ENCODE measurements at regions not wholly inside any gene's neighbourhood (a gene's known extent, or its start where the extent isn't known, plus 50 kb on each side); places are given as distances from the start of the nearest gene placed in this dataset.

DNA sequence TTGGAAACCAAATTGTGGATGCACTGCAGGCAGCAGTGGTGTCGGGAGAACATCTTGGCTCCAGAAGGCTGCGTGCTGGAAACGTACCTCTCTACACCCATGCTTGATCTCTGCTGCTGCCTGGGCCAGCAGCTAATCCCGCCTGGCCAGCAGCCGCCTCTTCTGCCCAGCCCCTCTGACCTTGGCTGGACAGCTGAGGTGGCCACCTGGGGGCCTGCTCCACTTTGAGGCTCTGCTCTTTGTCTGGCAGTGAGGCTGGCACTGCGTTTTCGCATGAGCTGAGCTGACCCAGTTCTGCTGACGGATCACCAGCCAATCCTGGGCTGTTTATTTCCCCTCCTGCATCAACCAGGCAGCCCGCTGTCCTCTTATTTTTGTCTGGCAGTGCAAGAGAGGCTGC lies 154.9 kb downstream of the TENT4A start:
- Mint-ChIP-seq H3K27ac (no peak overlapping the region), H3K4me3 (no peak overlapping the region), H3K9me3 (peaks cover 0 to 3% (median 0%) of the 10 kb centered on the region in 6 donors), H3K36me3 (peaks cover 0 to 3% (median 0%) of the 10 kb centered on the region in 3 donors), H3K27me3 (ENCODE audit: low read depth in 3 of 3) (peaks cover 2 to 5% (median 4%) of the 10 kb centered on the region in 3 donors), H3K4me1 (no peaks in the 10 kb centered on the region)
- no peak for DNase-seq

DNA sequence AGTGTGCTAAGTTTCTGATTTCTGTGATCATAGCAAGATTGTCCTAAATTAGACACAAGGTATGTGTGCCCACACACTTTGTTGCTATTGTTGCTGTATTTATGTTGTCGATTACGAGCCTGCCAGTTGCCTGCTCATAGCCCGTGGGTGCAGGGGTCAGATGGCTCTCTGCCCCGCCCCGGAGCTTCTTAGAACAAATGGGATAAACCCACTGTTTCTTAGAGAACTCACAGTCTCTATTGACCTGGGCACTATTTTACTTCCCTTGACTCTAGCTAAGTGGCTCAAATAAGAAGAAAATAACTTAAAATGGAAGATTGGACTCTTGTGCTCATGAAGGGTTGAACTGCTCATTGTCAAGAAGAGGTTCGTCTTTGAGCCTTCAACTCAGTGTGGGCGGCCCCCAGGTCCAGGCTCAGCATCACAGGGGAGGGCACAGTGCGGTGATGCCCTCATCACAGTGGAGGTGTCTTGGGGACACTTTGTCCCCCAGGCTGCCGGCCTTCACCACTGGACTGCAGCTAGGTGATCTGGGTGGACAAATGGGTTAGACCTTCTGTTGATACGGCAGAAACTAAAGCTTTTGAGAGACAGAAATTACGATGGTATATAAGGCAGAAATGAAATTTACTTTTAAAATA lies 155.5 kb downstream of the TENT4A start:
- Mint-ChIP-seq H3K9me3 (peaks cover 0 to 3% (median 0%) of the 10 kb centered on the region in 6 donors), H3K27me3 (ENCODE audit: low read depth in 3 of 3) (peaks cover 2 to 5% (median 4%) of the 10 kb centered on the region in 3 donors), H3K27ac (no peak overlapping the region), H3K4me3 (no peak overlapping the region), H3K36me3 (peaks cover 0 to 3% (median 0%) of the 10 kb centered on the region in 3 donors), H3K4me1 (no peaks in the 10 kb centered on the region)
- no peak for DNase-seq

DNA sequence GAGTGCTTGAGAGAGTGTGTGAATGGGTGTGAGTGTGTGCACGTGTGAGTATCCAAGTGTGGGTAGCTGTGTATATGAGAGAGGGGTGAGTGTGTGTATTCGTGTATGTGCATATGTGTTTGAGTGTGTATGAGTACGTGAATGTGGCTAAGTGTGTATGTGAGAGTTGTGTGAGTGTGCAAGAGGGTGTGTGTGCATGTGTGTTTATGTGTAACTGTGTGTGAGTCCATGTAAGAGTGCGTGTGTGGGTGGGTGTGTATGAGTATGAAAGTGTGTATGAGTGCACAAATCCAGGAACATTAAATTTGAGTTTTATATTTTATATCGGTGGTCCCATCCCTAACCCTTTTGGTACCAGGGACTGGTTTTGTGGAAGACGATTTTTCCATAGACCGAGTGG lies 156.4 kb downstream of the TENT4A start:
- no peak for DNase-seq
- H3K9me3 Mint-ChIP-seq = peaks cover 0 to 3% (median 0%) of the 10 kb centered on the region in 6 donors
- peaks cover 0 to 2% (median 0%) of the 10 kb centered on the region in 3 donors for H3K36me3 Mint-ChIP-seq
- H3K4me3 Mint-ChIP-seq = no peak overlapping the region
- no peaks in the 10 kb centered on the region for H3K4me1 Mint-ChIP-seq
- H3K27me3 Mint-ChIP-seq (ENCODE audit: low read depth in 3 of 3) = peaks cover 2 to 5% (median 2%) of the 10 kb centered on the region in 3 donors
- H3K27ac Mint-ChIP-seq = no peak overlapping the region

DNA sequence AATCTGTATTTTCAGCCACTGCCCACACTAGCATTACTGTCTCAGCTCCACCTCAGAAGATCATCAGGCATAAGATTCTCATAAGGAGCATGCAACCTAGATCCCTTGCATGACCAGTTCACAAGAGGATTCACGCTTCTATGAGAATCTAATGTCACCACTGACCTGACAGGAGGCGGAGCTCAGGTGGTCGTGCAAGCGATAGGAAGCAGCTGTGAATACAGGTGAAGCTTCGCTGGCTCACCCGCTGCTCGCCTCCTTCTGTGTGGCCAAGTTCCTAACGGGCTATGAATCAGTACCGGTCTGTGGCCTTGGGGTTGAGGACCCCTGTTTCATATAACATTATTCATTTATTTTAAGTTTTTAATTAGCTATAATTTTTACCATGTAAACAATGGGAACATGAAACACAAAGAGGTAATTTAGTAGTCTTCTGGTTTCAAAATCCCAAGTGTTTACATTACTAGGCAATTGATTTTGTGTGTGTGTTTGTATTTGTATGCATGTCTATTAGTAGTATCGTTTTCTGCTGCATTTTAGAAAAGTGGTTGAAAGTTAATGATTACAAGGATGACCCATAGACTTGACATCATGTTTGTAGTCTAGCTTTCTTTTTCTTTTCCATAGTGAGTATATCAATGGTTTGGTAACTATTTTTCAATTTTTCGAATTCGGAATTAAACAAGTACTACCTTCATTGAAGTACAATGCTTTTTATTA lies 159.4 kb downstream of the TENT4A start:
- Mint-ChIP-seq H3K27me3 (ENCODE audit: low read depth in 3 of 3) (peaks cover 0 to under 1% (median under 1%) of the 10 kb centered on the region in 3 donors), H3K36me3 (no peaks in the 10 kb centered on the region), H3K4me1 (no peaks in the 10 kb centered on the region), H3K4me3 (no peak overlapping the region), H3K9me3 (peaks cover 0 to 2% (median 0%) of the 10 kb centered on the region in 6 donors), H3K27ac (no peak overlapping the region)
- no peak for DNase-seq

DNA sequence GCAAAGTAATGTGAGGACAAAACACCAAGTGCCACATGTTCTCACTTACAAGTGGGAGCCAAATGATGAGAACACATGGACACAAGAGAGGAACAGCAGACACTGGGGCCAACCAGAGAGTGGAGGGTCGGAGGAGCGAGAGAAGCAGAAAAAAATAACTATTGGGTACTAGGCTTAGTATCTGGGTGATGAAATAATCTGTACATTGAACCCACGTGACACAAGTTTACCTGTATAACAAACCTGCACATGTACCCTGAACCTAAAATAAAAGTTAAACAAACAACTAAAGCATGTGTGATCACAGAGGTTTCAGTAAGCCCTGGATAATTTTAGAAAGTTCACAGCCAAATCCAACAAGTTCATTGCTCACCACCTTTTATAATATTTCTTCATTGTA lies 160.1 kb downstream of the TENT4A start:
- no peaks in the 10 kb centered on the region for H3K36me3 Mint-ChIP-seq
- peaks cover 0 to 5% (median 0%) of the 10 kb centered on the region in 3 donors for H3K27me3 Mint-ChIP-seq (ENCODE audit: low read depth in 3 of 3)
- H3K9me3 Mint-ChIP-seq = no peaks in the 10 kb centered on the region
- no peak for DNase-seq
- no peak overlapping the region for H3K4me3 Mint-ChIP-seq
- H3K27ac Mint-ChIP-seq = no peak overlapping the region
- no peaks in the 10 kb centered on the region for H3K4me1 Mint-ChIP-seq

DNA sequence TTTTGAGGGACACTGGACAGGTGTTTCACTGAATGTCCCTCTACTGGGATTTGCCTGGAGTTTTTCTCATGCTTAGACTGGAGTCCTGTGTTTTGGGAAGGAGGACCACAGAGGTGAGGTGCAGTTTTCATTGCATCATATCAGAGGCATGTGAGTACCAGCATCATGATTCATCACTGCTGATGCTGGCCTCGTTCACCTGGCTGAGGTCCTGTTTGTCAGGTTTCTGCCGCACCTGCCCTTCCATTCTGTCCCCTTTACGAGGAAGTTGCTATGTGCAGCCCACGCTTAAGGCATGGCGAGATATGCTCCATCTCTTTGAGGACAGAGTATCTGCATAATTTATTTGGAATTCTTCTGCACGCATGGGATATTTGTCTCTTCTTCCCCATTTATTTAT lies 162.1 kb downstream of the TENT4A start:
- no peak overlapping the region for H3K27ac Mint-ChIP-seq
- no peaks in the 10 kb centered on the region for H3K36me3 Mint-ChIP-seq
- no peaks in the 10 kb centered on the region for H3K4me1 Mint-ChIP-seq
- no peak overlapping the region for H3K4me3 Mint-ChIP-seq
- peaks cover 0 to 7% (median 2%) of the 10 kb centered on the region in 3 donors for H3K27me3 Mint-ChIP-seq (ENCODE audit: low read depth in 3 of 3)
- DNase-seq = no peak
- H3K9me3 Mint-ChIP-seq = peaks cover 0 to 4% (median 0%) of the 10 kb centered on the region in 6 donors

DNA sequence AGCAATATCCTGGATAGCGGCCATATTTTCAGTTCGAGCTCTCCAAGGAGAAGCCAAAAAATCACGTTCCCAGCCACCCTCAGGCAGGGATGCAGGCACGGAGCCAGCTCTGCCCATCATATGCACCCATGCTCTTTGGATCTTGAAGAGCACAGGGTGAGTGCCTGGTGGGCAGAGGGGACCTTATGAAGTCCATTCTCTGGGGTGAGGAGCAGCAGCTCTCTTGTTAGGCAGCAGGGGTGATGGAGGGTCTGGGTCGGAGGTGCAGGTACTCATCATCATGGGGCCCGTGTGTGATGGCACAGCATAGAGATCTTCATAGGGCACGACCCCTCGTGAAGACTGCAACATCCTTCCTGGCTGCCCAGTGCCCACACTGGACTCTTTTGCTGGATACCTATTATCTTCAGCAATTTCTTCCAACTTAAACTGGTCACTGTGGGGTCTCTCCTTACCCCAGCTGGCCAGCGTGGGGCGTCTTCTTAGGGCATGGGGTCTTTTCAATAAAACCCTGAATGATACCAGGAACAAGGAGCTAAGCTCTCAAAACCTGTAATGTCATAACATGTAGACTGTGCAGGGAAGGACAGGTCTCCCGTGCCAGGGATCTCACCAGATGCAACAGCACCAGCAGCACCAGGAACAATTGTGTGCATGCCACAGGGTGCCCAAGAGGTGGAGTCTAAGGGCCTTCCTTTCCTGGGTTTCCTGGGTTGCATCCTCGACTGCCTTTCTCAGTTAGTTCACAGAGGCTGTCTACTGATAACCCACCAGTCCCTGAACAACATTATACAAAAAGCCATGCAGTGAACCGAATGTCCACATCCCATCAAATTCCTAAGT lies 165.0 kb downstream of the TENT4A start:
- peaks cover 0 to 7% (median 2%) of the 10 kb centered on the region in 3 donors for H3K27me3 Mint-ChIP-seq (ENCODE audit: low read depth in 3 of 3)
- H3K36me3 Mint-ChIP-seq = no peaks in the 10 kb centered on the region
- H3K9me3 Mint-ChIP-seq = peaks cover 0 to 4% (median 0%) of the 10 kb centered on the region in 6 donors
- DNase-seq = no peak
- H3K27ac Mint-ChIP-seq = no peak overlapping the region
- H3K4me3 Mint-ChIP-seq = no peak overlapping the region
- no peaks in the 10 kb centered on the region for H3K4me1 Mint-ChIP-seq

DNA sequence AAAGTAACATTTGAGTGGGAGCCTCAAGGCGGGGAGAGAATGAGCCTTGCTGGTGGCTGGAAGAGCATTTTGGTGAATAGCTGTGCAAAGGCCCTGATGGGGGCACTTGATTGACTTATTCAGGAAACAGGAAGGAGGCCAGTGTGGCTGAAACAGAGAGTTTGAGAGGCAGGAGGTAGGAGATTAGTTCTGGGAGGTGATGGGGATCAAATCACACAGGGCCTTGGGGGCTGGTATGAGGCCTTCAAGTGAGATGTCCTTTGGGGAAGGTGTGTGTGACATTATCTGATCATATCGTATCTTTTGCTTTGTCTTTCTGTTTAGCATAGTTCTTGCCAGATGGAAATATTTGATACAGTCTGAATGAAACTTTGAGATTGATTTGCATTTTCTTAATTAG lies 172.3 kb downstream of the TENT4A start:
- Mint-ChIP-seq H3K4me3 (no peak overlapping the region), H3K4me1 (no peaks in the 10 kb centered on the region), H3K27ac (no peak overlapping the region), H3K36me3 (peaks cover 0 to 5% (median 0%) of the 10 kb centered on the region in 3 donors), H3K27me3 (ENCODE audit: low read depth in 3 of 3) (peaks cover 0 to 2% (median 1%) of the 10 kb centered on the region in 3 donors), H3K9me3 (peaks cover 13 to 40% (median 26%) of the 10 kb centered on the region in 6 donors)
- no peak for DNase-seq

DNA sequence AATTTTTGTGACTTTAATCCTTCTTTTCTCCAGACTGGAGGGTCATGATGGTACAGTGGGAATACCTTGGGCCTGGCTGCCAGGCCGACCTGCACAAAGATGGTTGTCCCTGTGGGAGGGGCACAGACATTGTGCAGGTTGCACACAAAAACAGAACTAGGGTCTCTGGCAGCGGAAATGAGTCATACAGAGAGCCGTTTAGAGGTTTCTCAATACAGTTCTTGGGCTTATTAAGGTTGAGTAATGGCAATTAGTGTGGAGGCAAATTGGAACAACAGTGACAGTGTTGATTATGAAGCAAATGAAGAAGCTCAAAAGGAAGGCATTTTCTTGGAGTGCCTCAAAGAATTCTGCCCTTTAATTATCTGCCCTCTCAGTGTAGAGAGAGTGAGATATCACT lies 173.6 kb downstream of the TENT4A start:
- no peaks in the 10 kb centered on the region for H3K4me1 Mint-ChIP-seq
- DNase-seq = no peak
- no peak overlapping the region for H3K27ac Mint-ChIP-seq
- H3K9me3 Mint-ChIP-seq = peaks cover 13 to 40% (median 28%) of the 10 kb centered on the region in 6 donors
- H3K4me3 Mint-ChIP-seq = no peak overlapping the region
- peaks cover 0 to 5% (median 0%) of the 10 kb centered on the region in 3 donors for H3K36me3 Mint-ChIP-seq
- H3K27me3 Mint-ChIP-seq (ENCODE audit: low read depth in 3 of 3) = peaks cover 0 to 2% (median 1%) of the 10 kb centered on the region in 3 donors

DNA sequence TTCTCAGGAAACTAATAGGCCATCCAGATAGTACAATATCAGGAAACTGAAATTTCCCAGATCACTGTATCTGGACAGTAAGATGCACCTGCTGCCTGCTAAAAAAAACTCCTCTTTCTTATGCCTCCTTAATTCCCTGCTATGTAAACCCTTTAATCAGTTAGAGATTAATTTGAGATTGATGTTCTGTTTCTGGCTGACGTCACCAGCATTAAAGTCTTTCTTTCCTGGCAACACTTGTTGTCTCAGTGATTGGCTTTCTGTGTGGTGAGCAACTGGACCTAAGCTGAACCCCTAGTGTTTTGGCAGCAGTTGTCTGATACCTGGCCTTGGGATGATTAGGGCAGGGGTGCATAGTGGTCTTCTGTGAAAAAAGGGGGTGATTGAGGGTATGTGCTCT lies 175.8 kb downstream of the TENT4A start:
- H3K4me3 Mint-ChIP-seq = no peak overlapping the region
- H3K9me3 Mint-ChIP-seq = peaks cover 13 to 40% (median 28%) of the 10 kb centered on the region in 6 donors
- H3K27me3 Mint-ChIP-seq (ENCODE audit: low read depth in 3 of 3) = peaks cover 0 to 2% (median 1%) of the 10 kb centered on the region in 3 donors
- H3K27ac Mint-ChIP-seq = no peak overlapping the region
- peaks cover 0 to 5% (median 0%) of the 10 kb centered on the region in 3 donors for H3K36me3 Mint-ChIP-seq
- no peak for DNase-seq
- H3K4me1 Mint-ChIP-seq = no peaks in the 10 kb centered on the region

DNA sequence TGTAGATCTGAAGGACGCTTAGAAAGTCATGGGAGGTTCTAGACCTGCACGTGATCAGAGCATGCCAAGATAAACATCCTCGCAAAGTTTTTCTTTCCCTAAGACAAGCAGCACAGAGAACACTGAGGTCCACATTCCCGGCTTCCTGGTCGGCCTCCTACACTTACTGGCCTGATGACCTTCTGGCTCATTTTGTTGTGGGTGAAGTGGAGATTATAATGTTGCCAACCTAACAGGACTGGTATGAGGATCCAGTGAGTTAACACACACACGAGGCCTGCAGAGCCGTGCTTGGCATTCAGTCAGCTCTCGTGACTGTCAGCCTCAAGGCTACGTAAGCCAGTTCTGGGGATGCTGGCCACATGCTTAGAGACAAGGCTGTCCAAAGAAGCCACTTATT lies 186.0 kb downstream of the TENT4A start:
- Mint-ChIP-seq H3K9me3 (peaks cover 0 to 7% (median 0%) of the 10 kb centered on the region in 6 donors), H3K4me1 (no peaks in the 10 kb centered on the region), H3K27ac (no peak overlapping the region), H3K4me3 (no peak overlapping the region), H3K36me3 (no peaks in the 10 kb centered on the region), H3K27me3 (ENCODE audit: low read depth in 3 of 3) (peaks cover 2 to 7% (median 5%) of the 10 kb centered on the region in 3 donors)
- DNase-seq = no peak

DNA sequence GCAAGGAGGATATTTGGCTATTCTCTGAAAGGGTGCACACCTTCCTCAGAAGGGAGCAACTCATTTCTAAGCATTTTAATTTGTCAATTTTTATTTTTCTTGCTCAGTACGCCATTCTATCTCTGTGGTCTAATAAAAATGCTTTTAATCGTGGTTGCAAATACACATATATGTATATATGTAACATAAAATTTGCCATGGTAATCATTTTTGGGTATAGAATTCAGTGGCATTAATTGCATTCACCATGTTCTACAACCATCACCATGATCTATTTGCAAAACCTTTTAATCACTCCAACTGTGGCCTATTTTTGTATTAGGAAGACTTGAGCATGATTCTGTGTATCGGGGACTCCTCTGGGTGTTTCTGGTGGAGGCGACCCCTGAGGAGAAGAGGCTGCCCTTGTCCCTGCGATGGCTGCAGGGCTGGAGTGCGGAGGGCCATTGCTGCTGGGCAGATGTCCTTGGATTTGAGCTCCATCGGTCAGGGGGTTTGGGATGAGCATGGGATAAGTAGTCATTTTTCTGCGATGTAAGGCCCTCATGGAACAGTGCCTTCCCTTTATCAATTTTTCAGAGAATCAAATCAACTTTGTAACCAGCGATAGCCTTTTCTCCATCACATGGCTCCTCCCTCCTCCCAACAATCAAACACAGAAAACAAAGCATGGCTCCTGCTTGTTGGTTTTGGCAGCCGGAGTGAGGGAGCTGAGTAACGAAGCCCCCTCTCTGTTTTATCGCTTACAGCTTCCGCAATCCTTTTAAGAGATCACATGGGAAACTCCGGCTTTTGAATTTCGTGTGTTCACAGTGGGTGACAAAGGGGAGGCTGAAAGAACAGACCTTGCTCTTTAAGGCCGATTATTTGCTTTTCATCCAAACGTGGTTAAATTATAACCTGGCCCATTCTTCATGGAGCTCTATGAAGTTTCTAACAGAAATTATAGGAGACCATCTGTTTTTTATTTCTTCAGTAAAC lies 187.3 kb downstream of the TENT4A start:
- peaks cover 2 to 7% (median 5%) of the 10 kb centered on the region in 3 donors for H3K27me3 Mint-ChIP-seq (ENCODE audit: low read depth in 3 of 3)
- H3K4me3 Mint-ChIP-seq = no peak overlapping the region
- DNase-seq = no peak
- no peaks in the 10 kb centered on the region for H3K4me1 Mint-ChIP-seq
- H3K9me3 Mint-ChIP-seq = peaks cover 0 to 3% (median 0%) of the 10 kb centered on the region in 6 donors
- no peak overlapping the region for H3K27ac Mint-ChIP-seq
- no peaks in the 10 kb centered on the region for H3K36me3 Mint-ChIP-seq

DNA sequence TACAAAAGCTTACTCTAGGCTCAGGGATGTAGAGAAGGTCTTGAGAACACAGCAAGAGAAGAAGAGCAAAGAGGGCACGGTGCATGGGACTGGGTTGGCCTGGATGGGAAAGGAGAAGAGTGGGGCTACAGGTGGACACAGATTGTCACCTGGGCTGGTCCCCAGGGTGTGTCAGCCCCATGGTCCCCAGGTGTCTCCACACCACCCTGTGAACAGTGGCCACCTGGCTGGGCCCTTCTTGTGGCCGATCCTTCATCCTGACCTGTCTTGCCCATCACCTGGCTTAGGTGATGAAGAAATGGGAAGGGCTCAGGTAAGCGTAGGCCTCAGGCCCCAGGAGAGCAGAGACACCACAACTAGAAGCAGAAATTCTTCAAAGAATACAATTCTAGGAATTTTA lies 188.9 kb downstream of the TENT4A start:
- H3K4me3 Mint-ChIP-seq = no peak overlapping the region
- DNase-seq = no peak
- H3K36me3 Mint-ChIP-seq = no peaks in the 10 kb centered on the region
- H3K27me3 Mint-ChIP-seq (ENCODE audit: low read depth in 3 of 3) = peaks cover 4 to 5% (median 5%) of the 10 kb centered on the region in 3 donors
- H3K4me1 Mint-ChIP-seq = no peaks in the 10 kb centered on the region
- H3K9me3 Mint-ChIP-seq = peaks cover 0 to 2% (median 0%) of the 10 kb centered on the region in 6 donors
- no peak overlapping the region for H3K27ac Mint-ChIP-seq
